ENCODE measurements at regions not wholly inside any gene's neighbourhood (a gene's known extent, or its start where the extent isn't known, plus 50 kb on each side); places are given as distances from the start of the nearest gene placed in this dataset.
"Not testable (repeated sequence)": the region's sequence is repeated elsewhere in the genome, so short reads cannot be mapped to it uniquely, and the experiment has no call there.

GRCh38 chr3:134704133-134704532, 53.3 kb upstream of the KY start:
- no peak for DNase-seq

GRCh38 chr3:134704556-134704955, 53.7 kb upstream of the KY start:
- no peak for DNase-seq

- peak; percentile 54 for DNase-seq
These were observed 57.2 kb upstream of the KY start for GRCh38 chr3:134707908-134708597.

- DNase-seq = peak; percentile 38
These were observed 57.8 kb upstream of the KY start for GRCh38 chr3:134708671-134709070.

- no peak for DNase-seq
These were observed 58.3 kb upstream of the KY start for GRCh38 chr3:134709076-134709475.

GRCh38 chr3:134709561-134710312, 58.9 kb upstream of the KY start:
- DNase-seq = no peak

GRCh38 chr3:134710313-134710680, 59.5 kb upstream of the KY start:
- DNase-seq = no peak

- no peak for DNase-seq
These were observed 60.5 kb upstream of the KY start for GRCh38 chr3:134711284-134711683.

GRCh38 chr3:134713671-134714070, 62.8 kb upstream of the KY start:
- DNase-seq = no peak

- DNase-seq = no peak
These were observed 67.9 kb upstream of the KY start for GRCh38 chr3:134718726-134719125.

GRCh38 chr3:134721214-134721613, 70.4 kb upstream of the KY start:
- DNase-seq = no peak

- DNase-seq = no peak
These were observed 72.1 kb upstream of the EPHB1 start for GRCh38 chr3:134722969-134723368.

GRCh38 chr3:134729649-134730048, 65.4 kb upstream of the EPHB1 start:
- DNase-seq = no peak

GRCh38 chr3:134737516-134737915, 57.5 kb upstream of the EPHB1 start:
- DNase-seq = no peak

GRCh38 chr3:134740077-134740476, 55.0 kb upstream of the EPHB1 start:
- not testable (repeated sequence) for DNase-seq

- no peak for DNase-seq
These were observed 52.9 kb upstream of the EPHB1 start for GRCh38 chr3:134742202-134742601.

GRCh38 chr3:134743006-134743405, 52.1 kb upstream of the EPHB1 start:
- no peak for DNase-seq
